ENCODE measurements at regions not wholly inside any gene's neighbourhood (a gene's known extent, or its start where the extent isn't known, plus 50 kb on each side); places are given as distances from the start of the nearest gene placed in this dataset.

- Histone ChIP-seq H3K27ac (ENCODE audit: extremely low read depth, low read depth, low read length) (no peak overlapping the region), H3K4me1 (replicated peaks in 1 of 2; ENCODE audit: control insufficient read depth in 2 of 2, insufficient read depth in 2 of 2, low read length in 2 of 2) (no peaks in the 10 kb centered on the region), H3K4me3 (no peak overlapping the region), H2AFZ (ENCODE audit: low read depth, low read length) (no peak overlapping the region), H3K4me2 (ENCODE audit: insufficient read depth, low read length) (no peak overlapping the region), H3K9me1 (ENCODE audit: control insufficient read depth, insufficient read depth, low read length) (no peaks in the 10 kb centered on the region), H3K9me3 (replicated peaks; ENCODE audit: control insufficient read depth, insufficient read depth, low read depth, low read length) (no peaks in the 10 kb centered on the region), H3K27me3 (ENCODE audit: control insufficient read depth in 2 of 2, insufficient read depth in 2 of 2, low read length in 2 of 2) (no peaks in the 10 kb centered on the region), H3K9ac (ENCODE audit: insufficient read depth in 1 of 2, low read depth in 2 of 2, low read length in 2 of 2) (no peak overlapping the region), H3K79me2 (ENCODE audit: control insufficient read depth, insufficient read depth, low read length) (no peaks in the 10 kb centered on the region), H3K36me3 (ENCODE audit: control insufficient read depth, insufficient read depth, low read length) (no peaks in the 10 kb centered on the region), H4K20me1 (replicated peaks; ENCODE audit: control insufficient read depth, insufficient read depth, low read length) (no peaks in the 10 kb centered on the region)
- DNase-seq (ENCODE audit: extremely low read depth in 1 of 4, low spot score in 3 of 4) (no peak), FAIRE-seq (no peak), ATAC-seq (no peak)
- ChIA-PET POLR2A (no interaction called here), CTCF (ENCODE audit: low intra/inter-chr PET ratio) (no interaction called here)
- 0% methylated on average over 3 of the region's 3 CpGs for WGBS (ENCODE audit: insufficient coverage, low coverage, missing lambda C conversion rate)
- TF ChIP-seq BCOR (IDR thresholded peaks at IDR 0.05) (no peak), GATA2 (CRISPR knock-in tag; IDR thresholded peaks at IDR 0.05) (no peak), FOSL1 (tag; conservative IDR thresholded peaks at IDR 0.05) (no peak), PML (IDR thresholded peaks at IDR 0.05; ENCODE audit: low read length) (no peak), ARID2 (IDR thresholded peaks at IDR 0.05) (no peak), ZBTB12 (CRISPR knock-in tag; IDR thresholded peaks at IDR 0.05) (no peak), ZNF354B (CRISPR knock-in tag; IDR thresholded peaks at IDR 0.05) (no peak), ZSCAN29 (IDR thresholded peaks at IDR 0.05) (no peak), RERE (CRISPR knock-in tag; IDR thresholded peaks at IDR 0.05; ENCODE audit: borderline replicate concordance) (no peak), ZNF778 (CRISPR knock-in tag; IDR thresholded peaks at IDR 0.05) (no peak), THAP12 (CRISPR knock-in tag; IDR thresholded peaks at IDR 0.05) (no peak), ARID3B (CRISPR knock-in tag; IDR thresholded peaks at IDR 0.05; ENCODE audit: borderline replicate concordance) (no peak)
- no TSS peak for BruUV-seq (replicated peaks)
- intact Hi-C loops (cut with micrococcal nuclease): no loop called here
- in situ Hi-C loops (cut with MboI): no loop called here
These were observed 244.1 kb upstream of the AKR1E2 start for GRCh38 chr10:4581929-4582328.

Data from K562 (cell line).